ENCODE measurements at regions not wholly inside any gene's neighbourhood (a gene's known extent, or its start where the extent isn't known, plus 50 kb on each side); places are given as distances from the start of the nearest gene placed in this dataset.

- TF ChIP-seq, protein P1, sequence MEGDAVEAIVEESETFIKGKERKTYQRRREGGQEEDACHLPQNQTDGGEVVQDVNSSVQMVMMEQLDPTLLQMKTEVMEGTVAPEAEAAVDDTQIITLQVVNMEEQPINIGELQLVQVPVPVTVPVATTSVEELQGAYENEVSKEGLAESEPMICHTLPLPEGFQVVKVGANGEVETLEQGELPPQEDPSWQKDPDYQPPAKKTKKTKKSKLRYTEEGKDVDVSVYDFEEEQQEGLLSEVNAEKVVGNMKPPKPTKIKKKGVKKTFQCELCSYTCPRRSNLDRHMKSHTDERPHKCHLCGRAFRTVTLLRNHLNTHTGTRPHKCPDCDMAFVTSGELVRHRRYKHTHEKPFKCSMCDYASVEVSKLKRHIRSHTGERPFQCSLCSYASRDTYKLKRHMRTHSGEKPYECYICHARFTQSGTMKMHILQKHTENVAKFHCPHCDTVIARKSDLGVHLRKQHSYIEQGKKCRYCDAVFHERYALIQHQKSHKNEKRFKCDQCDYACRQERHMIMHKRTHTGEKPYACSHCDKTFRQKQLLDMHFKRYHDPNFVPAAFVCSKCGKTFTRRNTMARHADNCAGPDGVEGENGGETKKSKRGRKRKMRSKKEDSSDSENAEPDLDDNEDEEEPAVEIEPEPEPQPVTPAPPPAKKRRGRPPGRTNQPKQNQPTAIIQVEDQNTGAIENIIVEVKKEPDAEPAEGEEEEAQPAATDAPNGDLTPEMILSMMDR (IDR thresholded peaks at IDR 0.05): no peak
- TF ChIP-seq EZH2 (IDR thresholded peaks at IDR 0.05) (no peak), EZH2phosphoT487 (IDR thresholded peaks at IDR 0.05) (no peak)
Observed at GRCh38 chr1:115545096-115545720, 96.6 kb upstream of the VANGL1 start.
